SK-N-MC (cell line): ENCODE measurements at regions not wholly inside any gene's neighbourhood (a gene's known extent, or its start where the extent isn't known, plus 50 kb on each side); places are given as distances from the start of the nearest gene placed in this dataset.

Source experiments
- EZH2 ChIP-seq: fragments of 200-600 bp; sonication (generic); IDR thresholded peaks from one replicate; pipeline ENCODE4 v1.6.1; 2017; ENCODE audit warnings: antibody characterized with exemption
- FOXP2 ChIP-seq: optimal IDR thresholded peaks from 2 replicates; pipeline ENCODE3; 2011; ENCODE audit warnings: mild to moderate bottlenecking, moderate library complexity; ENCODE audit not compliant: insufficient read depth; ENCODE audit errors: extremely low read length, control extremely low read depth
- POLR2AphosphoS5 ChIP-seq: IDR thresholded peaks from 2 replicates; pipeline ENCODE4 v1.6.1; 2012; ENCODE audit warnings: mild to moderate bottlenecking, low read depth, low read length, borderline replicate concordance

DNA sequence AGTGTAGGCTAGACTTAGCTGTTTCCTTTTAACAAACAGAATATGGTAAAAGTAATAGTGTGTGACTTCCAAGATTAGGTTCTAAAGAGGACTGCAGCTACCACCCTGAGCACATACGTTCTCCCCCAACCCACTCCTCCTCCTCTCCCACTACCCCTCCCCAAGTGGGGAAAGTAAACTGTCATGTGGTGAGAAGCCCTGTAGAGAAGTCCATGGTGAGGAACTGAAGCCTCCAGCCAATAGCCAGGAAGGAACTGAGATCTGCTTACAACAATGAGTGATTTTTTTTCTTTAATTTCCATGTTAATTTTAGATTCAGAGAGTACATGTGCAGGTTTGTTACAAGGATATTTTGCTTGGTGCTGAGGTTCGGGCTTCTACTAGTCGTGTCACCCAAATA, 57.0 kb upstream of the EGLN3 start:
- TF ChIP-seq FOXP2, result no peak
- TF ChIP-seq EZH2, result no peak
- TF ChIP-seq POLR2AphosphoS5, result no peak
